ENCODE measurements at regions not wholly inside any gene's neighbourhood (a gene's known extent, or its start where the extent isn't known, plus 50 kb on each side); places are given as distances from the start of the nearest gene placed in this dataset.

DNA sequence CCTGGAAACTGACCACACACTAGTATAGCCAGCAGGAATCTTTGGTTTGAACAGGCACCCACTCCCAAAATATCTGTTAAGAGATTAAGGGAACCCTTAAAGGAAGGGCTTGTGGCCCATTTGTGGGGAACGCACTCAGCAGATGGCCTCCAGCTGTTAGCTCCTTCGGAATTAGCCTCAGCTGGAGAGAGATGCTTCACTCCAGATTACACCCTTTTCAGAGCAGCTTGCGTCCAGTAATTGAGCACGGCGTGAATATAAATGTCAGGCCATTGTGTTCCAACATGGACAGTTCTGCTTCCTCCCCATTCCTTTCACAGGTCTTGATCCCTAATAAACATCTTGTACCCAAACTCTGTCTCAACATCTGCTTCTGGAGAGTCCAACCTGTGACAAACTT, 397.8 kb downstream of the SEC23A start:
- DNase-seq (ENCODE audit: low read depth in 2 of 2): no peak
- no peaks in the 10 kb centered on the region for H3K4me1 ChIP-seq (ENCODE audit: control insufficient read depth, extremely low read depth, insufficient read depth, low read length)
- no peak overlapping the region for H3K4me3 ChIP-seq (replicated peaks in 1 of 4; ENCODE audit: control extremely low read depth in 1 of 4, insufficient read depth in 1 of 4, low read depth in 3 of 4, low read length in 4 of 4)
- H3K9ac ChIP-seq (ENCODE audit: insufficient read depth, low read length): no peak overlapping the region
- no peaks in the 10 kb centered on the region for H3K9me3 ChIP-seq (ENCODE audit: control insufficient read depth, insufficient read depth, low read depth, low read length)
- no peaks in the 10 kb centered on the region for H3K27me3 ChIP-seq (ENCODE audit: control insufficient read depth, insufficient read depth, low read length)
- H3K4me2 ChIP-seq (ENCODE audit: extremely low read depth, insufficient read depth, low read length): no peak overlapping the region
- no peaks in the 10 kb centered on the region for H3K79me2 ChIP-seq (ENCODE audit: control insufficient read depth, insufficient read depth, low read length)
- H2AFZ ChIP-seq (ENCODE audit: low read length): no peak overlapping the region
- no peaks in the 10 kb centered on the region for H3K36me3 ChIP-seq (ENCODE audit: control insufficient read depth, insufficient read depth, low read length)
- no peak overlapping the region for H3K27ac ChIP-seq (ENCODE audit: insufficient read depth, low read length)
- TF ChIP-seq, protein P1, sequence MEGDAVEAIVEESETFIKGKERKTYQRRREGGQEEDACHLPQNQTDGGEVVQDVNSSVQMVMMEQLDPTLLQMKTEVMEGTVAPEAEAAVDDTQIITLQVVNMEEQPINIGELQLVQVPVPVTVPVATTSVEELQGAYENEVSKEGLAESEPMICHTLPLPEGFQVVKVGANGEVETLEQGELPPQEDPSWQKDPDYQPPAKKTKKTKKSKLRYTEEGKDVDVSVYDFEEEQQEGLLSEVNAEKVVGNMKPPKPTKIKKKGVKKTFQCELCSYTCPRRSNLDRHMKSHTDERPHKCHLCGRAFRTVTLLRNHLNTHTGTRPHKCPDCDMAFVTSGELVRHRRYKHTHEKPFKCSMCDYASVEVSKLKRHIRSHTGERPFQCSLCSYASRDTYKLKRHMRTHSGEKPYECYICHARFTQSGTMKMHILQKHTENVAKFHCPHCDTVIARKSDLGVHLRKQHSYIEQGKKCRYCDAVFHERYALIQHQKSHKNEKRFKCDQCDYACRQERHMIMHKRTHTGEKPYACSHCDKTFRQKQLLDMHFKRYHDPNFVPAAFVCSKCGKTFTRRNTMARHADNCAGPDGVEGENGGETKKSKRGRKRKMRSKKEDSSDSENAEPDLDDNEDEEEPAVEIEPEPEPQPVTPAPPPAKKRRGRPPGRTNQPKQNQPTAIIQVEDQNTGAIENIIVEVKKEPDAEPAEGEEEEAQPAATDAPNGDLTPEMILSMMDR (conservative IDR thresholded peaks at IDR 0.05 in 1 of 2, IDR thresholded peaks at IDR 0.05 in 1 of 2; ENCODE audit: low read depth in 1 of 2, low read length in 2 of 2): no peak
- TF ChIP-seq EZH2 (IDR thresholded peaks at IDR 0.05; ENCODE audit: low read length, missing control alignments): no peak
- no peaks in the 10 kb centered on the region for H4K20me1 ChIP-seq (ENCODE audit: control insufficient read depth, extremely low read depth, insufficient read depth, low read length)

DNA sequence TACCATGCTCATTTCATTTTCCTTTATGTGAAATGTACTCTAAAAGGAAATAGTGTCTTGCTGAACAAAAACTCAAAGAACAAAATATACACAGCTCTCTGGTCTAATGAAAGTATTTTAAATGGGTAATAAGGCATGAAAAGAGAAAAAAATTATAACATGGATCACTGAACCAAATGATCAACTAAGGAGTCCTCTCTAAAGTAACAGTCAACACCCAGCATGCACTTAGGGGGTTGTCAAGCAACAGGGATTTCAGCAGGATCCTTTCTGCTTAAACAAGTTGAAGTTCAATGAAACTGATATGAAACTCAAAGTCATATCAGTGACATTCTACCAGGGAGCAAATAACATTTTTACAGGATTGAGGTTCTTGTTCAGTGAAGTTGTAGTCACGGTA, 398.8 kb downstream of the SEC23A start:
- Histone ChIP-seq H2AFZ (ENCODE audit: low read length) (no peak overlapping the region), H3K9me3 (ENCODE audit: control insufficient read depth, insufficient read depth, low read depth, low read length) (no peaks in the 10 kb centered on the region), H3K4me3 (replicated peaks in 1 of 4; ENCODE audit: control extremely low read depth in 1 of 4, insufficient read depth in 1 of 4, low read depth in 3 of 4, low read length in 4 of 4) (no peak overlapping the region), H3K4me1 (ENCODE audit: control insufficient read depth, extremely low read depth, insufficient read depth, low read length) (no peaks in the 10 kb centered on the region), H3K9ac (ENCODE audit: insufficient read depth, low read length) (no peak overlapping the region), H3K79me2 (ENCODE audit: control insufficient read depth, insufficient read depth, low read length) (no peaks in the 10 kb centered on the region), H3K27ac (ENCODE audit: insufficient read depth, low read length) (no peak overlapping the region), H3K27me3 (ENCODE audit: control insufficient read depth, insufficient read depth, low read length) (no peaks in the 10 kb centered on the region), H4K20me1 (ENCODE audit: control insufficient read depth, extremely low read depth, insufficient read depth, low read length) (no peaks in the 10 kb centered on the region), H3K4me2 (ENCODE audit: extremely low read depth, insufficient read depth, low read length) (no peak overlapping the region), H3K36me3 (ENCODE audit: control insufficient read depth, insufficient read depth, low read length) (no peaks in the 10 kb centered on the region)
- TF ChIP-seq, protein P1 (conservative IDR thresholded peaks at IDR 0.05 in 1 of 2, IDR thresholded peaks at IDR 0.05 in 1 of 2; ENCODE audit: low read depth in 1 of 2, low read length in 2 of 2): no peak
- TF ChIP-seq EZH2 (IDR thresholded peaks at IDR 0.05; ENCODE audit: low read length, missing control alignments): no peak
- DNase-seq (ENCODE audit: low read depth in 2 of 2): no peak

DNA sequence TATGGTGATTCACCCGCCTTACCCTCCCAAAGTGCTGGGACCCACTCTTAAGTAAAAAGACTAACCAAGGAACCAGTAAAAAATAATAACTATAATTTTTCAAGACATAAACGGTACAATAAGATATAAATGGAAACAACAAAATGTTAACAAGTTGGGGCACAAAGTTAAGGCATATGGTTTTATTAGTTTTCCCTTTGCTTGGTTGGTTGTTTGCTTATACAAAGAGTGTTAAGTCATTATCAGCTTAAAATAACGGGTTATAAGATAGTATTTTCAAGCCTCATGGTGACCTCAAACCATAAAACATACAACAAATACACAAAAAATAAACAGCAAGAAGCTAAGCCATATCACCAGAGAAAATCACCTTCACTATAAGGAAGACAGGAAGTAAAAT, 406.1 kb downstream of the SEC23A start:
- H3K4me1 ChIP-seq (ENCODE audit: control insufficient read depth, extremely low read depth, insufficient read depth, low read length): no peaks in the 10 kb centered on the region
- no peak overlapping the region for H3K27ac ChIP-seq (ENCODE audit: insufficient read depth, low read length)
- H3K27me3 ChIP-seq (ENCODE audit: control insufficient read depth, insufficient read depth, low read length): no peaks in the 10 kb centered on the region
- no peak overlapping the region for H3K9ac ChIP-seq (ENCODE audit: insufficient read depth, low read length)
- H3K79me2 ChIP-seq (ENCODE audit: control insufficient read depth, insufficient read depth, low read length): no peaks in the 10 kb centered on the region
- H3K4me2 ChIP-seq (ENCODE audit: extremely low read depth, insufficient read depth, low read length): no peak overlapping the region
- H3K4me3 ChIP-seq (replicated peaks in 1 of 4; ENCODE audit: control extremely low read depth in 1 of 4, insufficient read depth in 1 of 4, low read depth in 3 of 4, low read length in 4 of 4): no peak overlapping the region
- no peak overlapping the region for H2AFZ ChIP-seq (ENCODE audit: low read length)
- no peak for TF ChIP-seq EZH2 (IDR thresholded peaks at IDR 0.05; ENCODE audit: low read length, missing control alignments)
- TF ChIP-seq, protein P1 (conservative IDR thresholded peaks at IDR 0.05 in 1 of 2, IDR thresholded peaks at IDR 0.05 in 1 of 2; ENCODE audit: low read depth in 1 of 2, low read length in 2 of 2): no peak
- no peak for DNase-seq (ENCODE audit: low read depth in 2 of 2)
- no peaks in the 10 kb centered on the region for H3K9me3 ChIP-seq (ENCODE audit: control insufficient read depth, insufficient read depth, low read depth, low read length)
- no peaks in the 10 kb centered on the region for H4K20me1 ChIP-seq (ENCODE audit: control insufficient read depth, extremely low read depth, insufficient read depth, low read length)
- H3K36me3 ChIP-seq (ENCODE audit: control insufficient read depth, insufficient read depth, low read length): no peaks in the 10 kb centered on the region

Data from fibroblast of lung (primary cell).